C4-2B (cell line): ENCODE measurements at regions not wholly inside any gene's neighbourhood (a gene's known extent, or its start where the extent isn't known, plus 50 kb on each side); places are given as distances from the start of the nearest gene placed in this dataset.

Source experiments
- H3K27ac ChIP-seq: fragments of 450-650 bp; 2 replicates; pipeline ENCODE4 v1.5.1; 2017
- CTCF ChIP-seq: fragments of 450-650 bp; conservative IDR thresholded peaks from 2 replicates; pipeline ENCODE4 v1.5.1; 2017; ENCODE audit warnings: mild to moderate bottlenecking
- ZFX ChIP-seq: fragments of 450-650 bp; IDR thresholded peaks from 2 replicates; pipeline ENCODE4 v1.6.1; 2017

DNA sequence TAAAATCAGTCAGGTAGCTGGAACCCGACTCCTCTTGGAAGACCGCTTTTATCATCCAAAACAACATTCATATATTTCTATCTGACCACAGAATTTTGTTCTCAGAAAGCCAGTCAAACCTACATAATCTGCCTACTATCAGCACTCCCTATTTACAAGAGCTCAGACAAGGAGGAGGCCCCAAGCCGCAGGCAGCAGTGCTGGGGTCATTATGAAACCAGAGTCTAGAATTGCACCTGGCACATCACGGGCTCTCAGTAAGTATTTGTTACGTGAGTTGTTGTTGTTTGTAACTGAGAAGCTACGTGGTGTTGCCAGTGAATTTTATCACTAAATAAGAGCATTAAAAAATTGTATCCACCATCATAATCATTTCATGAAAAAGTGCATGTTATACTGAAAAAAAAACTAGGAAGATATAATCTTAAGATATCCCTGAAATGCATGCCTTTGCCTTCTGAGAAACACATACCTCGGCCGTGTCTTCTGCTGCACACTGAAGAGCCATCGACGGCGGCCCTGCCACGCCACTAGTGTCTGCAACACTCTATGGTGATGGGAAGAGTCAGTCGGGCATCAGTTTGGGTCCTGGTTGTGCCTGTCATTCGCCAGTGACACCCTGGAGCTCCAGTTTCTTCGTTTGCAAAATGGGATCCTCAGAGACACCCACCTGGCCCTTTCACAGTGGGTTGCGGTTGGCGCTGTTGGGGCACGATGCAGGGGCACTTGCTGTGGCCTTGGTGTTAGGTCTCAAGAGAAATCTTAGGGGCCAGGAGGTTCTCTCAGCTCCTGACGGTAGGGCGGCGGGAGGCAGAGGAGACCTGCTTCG lies 505.9 kb downstream of the EIPR1 start:
- H3K27ac ChIP-seq, result no peak overlapping the region
- TF ChIP-seq ZFX (no peak), CTCF (no peak)

DNA sequence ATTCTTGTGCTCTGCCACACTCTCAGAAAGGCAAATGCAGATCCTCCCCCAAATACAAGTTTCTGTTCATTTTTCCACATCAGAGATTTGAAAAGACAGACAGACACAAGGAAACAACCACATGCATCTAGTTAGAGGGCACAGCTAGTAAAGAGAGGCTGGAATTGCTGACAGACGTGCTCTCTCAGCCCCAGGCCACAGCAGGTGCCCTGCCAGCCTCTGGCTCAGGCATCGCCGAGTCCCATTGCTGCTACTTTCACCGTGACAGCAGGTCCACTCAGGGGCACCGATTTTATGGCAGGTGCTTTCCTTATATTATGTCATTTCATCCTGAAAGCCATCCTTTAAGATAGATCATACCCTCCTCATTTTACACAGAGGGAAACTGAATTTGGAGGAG lies 507.5 kb downstream of the EIPR1 start:
- no peak for TF ChIP-seq ZFX
- no peak for TF ChIP-seq CTCF
- H3K27ac ChIP-seq, result no peak overlapping the region

- TF ChIP-seq ZFX (no peak), CTCF (no peak)
- H3K27ac ChIP-seq, result no peak overlapping the region
Measured at GRCh38 chr2:2869553-2869952, 508.1 kb downstream of the EIPR1 start.

DNA sequence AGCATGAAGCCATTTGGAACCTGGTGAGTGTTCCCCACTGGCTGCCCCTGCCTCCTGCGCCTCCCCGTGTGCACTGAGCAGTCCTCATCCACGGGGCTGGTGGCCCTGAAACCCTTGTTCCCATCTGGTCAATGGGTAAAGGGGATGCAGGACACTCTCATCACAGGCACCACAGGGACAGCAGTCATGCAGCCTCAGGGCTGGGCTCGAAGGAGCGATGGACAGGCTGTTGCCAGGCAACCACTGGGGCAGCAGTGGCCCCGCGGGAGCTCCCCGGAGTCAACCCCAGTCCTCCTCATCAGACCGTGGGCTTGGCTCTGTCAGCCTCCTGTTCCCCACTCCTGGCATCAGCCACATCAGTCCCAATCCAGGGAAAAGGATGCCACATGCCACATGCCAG lies 509.5 kb downstream of the EIPR1 start:
- TF ChIP-seq CTCF (no peak), ZFX (no peak)
- H3K27ac ChIP-seq, result no peak overlapping the region

DNA sequence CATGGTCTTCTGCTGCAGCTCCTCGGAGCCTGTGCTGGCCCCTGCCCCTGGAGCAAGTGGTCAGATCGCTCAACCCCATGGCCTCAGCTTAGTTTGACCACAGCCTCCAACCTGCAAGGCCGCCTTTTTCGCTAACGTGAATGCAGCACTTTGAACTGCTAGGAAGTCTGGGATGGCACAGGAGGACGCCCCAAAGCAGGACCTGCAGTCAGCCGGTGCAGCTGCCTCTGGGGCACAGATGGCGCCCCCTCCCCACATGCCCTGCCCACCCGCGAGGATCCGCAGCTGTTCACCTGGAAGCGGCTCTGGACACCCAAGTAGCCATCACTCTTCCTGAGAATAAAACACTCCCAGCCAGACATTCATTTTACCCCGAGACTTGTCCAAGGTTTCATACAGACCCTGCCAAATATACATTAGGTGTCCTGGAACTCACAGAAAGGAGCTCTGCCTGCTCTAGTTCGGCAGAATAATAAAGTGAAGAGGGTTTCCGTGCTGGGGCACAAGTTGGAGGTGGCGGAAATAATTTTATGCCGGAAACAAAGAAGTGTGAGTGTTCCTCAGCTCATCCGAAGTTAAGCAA lies 510.1 kb downstream of the EIPR1 start:
- H3K27ac ChIP-seq, result no peak overlapping the region
- TF ChIP-seq ZFX, result no peak
- TF ChIP-seq CTCF, result no peak

GRCh38 chr2:2866459-2866858 lies 511.2 kb downstream of the EIPR1 start:
- no peak for TF ChIP-seq CTCF
- TF ChIP-seq ZFX, result no peak
- no peak overlapping the region for H3K27ac ChIP-seq

GRCh38 chr2:2862386-2862785 lies 515.2 kb downstream of the EIPR1 start:
- no peak for TF ChIP-seq CTCF
- TF ChIP-seq ZFX, result no peak
- no peak overlapping the region for H3K27ac ChIP-seq
